ENCODE measurements at regions not wholly inside any gene's neighbourhood (a gene's known extent, or its start where the extent isn't known, plus 50 kb on each side); places are given as distances from the start of the nearest gene placed in this dataset.

DNA sequence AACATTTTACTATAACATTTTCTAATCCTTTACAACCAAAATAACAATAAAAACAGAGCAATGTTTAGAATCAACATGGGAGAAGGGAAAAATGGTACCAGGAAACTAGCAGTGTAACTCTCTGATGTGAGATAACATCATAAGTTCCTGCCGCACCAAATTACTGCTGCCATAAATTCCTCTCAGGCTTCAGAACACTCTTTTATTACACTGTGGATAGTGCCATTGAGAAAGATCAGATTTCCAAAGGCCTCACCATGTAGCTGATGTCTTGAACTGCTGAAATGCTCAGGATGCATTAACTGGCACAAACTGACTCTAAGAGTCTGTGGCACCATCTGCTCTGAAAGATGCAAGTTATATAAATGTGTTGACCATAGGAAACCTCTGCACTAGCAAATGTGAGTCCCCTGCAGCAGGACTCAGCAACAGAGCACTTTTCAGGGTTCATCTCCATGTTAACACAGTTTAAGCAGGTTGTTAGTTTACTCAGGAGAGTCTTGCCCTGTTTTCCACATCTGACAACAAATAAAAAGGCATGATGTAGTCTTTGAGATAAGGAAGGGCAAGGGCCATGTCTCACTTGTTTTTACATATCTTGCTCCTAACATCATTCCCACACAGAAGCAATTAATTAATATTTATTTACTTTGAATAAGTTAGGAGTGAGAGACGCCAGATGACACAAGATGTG lies 218.1 kb downstream of the CETN3 start:
- Histone ChIP-seq H3K36me3 (no peaks in the 10 kb centered on the region), H3K9me3 (no peaks in the 10 kb centered on the region), H3K4me1 (no peaks in the 10 kb centered on the region), H3K27ac (no peak overlapping the region), H3K27me3 (no peaks in the 10 kb centered on the region), H3K4me3 (no peak overlapping the region)
- WGBS, 5 donors, result 54 to 76% (median 64%) methylated on average over 2 of the region's 2 CpGs
- TF ChIP-seq, protein P1, sequence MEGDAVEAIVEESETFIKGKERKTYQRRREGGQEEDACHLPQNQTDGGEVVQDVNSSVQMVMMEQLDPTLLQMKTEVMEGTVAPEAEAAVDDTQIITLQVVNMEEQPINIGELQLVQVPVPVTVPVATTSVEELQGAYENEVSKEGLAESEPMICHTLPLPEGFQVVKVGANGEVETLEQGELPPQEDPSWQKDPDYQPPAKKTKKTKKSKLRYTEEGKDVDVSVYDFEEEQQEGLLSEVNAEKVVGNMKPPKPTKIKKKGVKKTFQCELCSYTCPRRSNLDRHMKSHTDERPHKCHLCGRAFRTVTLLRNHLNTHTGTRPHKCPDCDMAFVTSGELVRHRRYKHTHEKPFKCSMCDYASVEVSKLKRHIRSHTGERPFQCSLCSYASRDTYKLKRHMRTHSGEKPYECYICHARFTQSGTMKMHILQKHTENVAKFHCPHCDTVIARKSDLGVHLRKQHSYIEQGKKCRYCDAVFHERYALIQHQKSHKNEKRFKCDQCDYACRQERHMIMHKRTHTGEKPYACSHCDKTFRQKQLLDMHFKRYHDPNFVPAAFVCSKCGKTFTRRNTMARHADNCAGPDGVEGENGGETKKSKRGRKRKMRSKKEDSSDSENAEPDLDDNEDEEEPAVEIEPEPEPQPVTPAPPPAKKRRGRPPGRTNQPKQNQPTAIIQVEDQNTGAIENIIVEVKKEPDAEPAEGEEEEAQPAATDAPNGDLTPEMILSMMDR (IDR thresholded peaks at IDR 0.05), result no peak
- intact Hi-C loops (cut with DNase I; ENCODE audit: low total_unique reads), result no loop called here
- DNase-seq, result no peak

DNA sequence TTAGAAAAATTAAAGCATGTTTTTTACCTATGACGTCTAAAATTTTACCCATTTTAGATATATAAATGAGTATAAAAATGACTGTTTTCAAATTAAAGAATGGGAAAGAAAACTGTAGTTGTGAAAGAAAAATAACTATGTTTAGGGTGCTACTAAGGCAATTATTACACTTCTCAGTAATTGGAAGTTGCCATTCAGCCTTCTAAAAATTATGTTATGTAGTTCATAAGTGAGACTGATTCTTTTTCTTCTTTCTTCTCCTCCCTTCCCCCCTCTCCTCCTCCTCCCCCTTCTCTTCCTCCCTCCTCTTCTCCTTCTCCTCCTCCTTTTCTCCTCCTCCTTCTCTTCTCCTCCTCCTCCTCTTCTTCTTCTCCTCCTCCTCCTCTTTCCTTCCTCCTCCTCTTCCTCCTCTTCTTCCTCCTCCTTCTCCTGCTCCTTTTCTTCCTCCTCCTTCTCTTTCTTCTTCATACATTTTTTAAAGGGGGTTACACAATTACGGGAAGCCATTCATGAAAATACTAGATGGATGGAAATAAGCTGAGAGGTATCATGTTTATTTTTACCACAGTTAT lies 223.6 kb downstream of the CETN3 start:
- H3K4me1 ChIP-seq, result peaks cover 0 to 5% (median 2%) of the 10 kb centered on the region in 4 donors
- WGBS, 5 donors, result 83 to 91% (median 86%) methylated on average over 2 of the region's 2 CpGs
- TF ChIP-seq POLR2AphosphoS5 (IDR thresholded peaks at IDR 0.05) (no peak), POLR2A (IDR thresholded peaks at IDR 0.05) (no peak), EP300 (IDR thresholded peaks at IDR 0.05) (no peak)
- TF ChIP-seq, protein P1 (IDR thresholded peaks at IDR 0.05), result no peak
- H3K27me3 ChIP-seq, result no peaks in the 10 kb centered on the region
- intact Hi-C loops (cut with DNase I; ENCODE audit: low total_unique reads), result no loop called here
- no peaks in the 10 kb centered on the region for H3K36me3 ChIP-seq
- no peak overlapping the region for H3K27ac ChIP-seq
- no peaks in the 10 kb centered on the region for H3K9me3 ChIP-seq
- DNase-seq, result no peak
- H3K4me3 ChIP-seq, result no peak overlapping the region

DNA sequence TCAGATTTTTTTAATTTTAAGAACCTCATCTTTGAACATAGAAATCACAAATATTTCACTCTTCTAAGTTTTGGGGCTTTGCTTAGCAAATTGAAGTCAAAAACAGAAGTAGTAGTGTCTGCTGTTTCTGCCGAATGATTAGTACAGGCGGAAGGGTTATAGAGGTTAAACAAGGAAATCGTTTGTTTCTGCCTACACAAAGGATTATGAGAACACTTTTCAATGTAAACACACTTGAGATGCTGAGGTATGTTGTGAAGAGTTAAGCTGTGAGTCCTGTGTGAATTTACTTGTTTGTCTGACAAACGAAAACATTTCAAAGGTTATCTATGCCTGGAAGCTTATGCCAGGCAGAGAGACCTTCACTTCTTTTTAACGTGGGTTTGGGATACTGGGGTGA lies 224.8 kb downstream of the CETN3 start:
- H3K27ac ChIP-seq, result no peak overlapping the region
- H3K4me3 ChIP-seq, result no peak overlapping the region
- no peaks in the 10 kb centered on the region for H3K9me3 ChIP-seq
- DNase-seq, result no peak
- 20 to 36% (median 28%) methylated on average over 5 of the region's 5 CpGs for WGBS, 5 donors
- no peaks in the 10 kb centered on the region for H3K36me3 ChIP-seq
- intact Hi-C loops (cut with DNase I; ENCODE audit: low total_unique reads), result no loop called here
- H3K27me3 ChIP-seq, result no peaks in the 10 kb centered on the region
- peaks cover 0 to 5% (median 2%) of the 10 kb centered on the region in 4 donors for H3K4me1 ChIP-seq
- TF ChIP-seq POLR2A (IDR thresholded peaks at IDR 0.05) (no peak), POLR2AphosphoS5 (IDR thresholded peaks at IDR 0.05) (no peak), EP300 (IDR thresholded peaks at IDR 0.05) (no peak)
- TF ChIP-seq, protein P1 (IDR thresholded peaks at IDR 0.05), result no peak

DNA sequence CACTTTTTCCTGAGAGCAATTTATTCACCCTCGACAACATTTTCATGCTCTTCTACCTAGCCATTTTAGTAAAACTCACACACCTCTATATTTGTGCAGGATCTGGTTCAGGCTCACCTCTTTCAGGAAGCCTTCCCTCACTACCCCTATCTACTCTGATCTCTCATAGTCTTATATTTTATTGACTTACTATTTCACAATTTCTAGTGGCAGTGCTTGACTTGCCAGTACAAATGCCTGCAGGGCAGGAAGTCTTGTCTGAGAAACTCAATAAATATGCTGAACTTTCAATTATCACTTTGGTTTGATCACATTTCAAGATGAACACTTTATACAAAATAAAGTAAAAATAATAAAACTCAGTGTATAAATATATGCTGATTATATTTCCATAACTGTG lies 226.8 kb downstream of the CETN3 start:
- Histone ChIP-seq H3K4me3 (no peak overlapping the region), H3K27me3 (no peaks in the 10 kb centered on the region), H3K9me3 (peaks cover 0 to 4% (median 0%) of the 10 kb centered on the region in 4 donors), H3K4me1 (peaks cover 0 to 5% (median 2%) of the 10 kb centered on the region in 4 donors), H3K27ac (no peak overlapping the region), H3K36me3 (no peaks in the 10 kb centered on the region)
- intact Hi-C loops (cut with DNase I; ENCODE audit: low total_unique reads), result no loop called here
- no peak for TF ChIP-seq POLR2A (IDR thresholded peaks at IDR 0.05)
- 85 to 100% (median 93%) methylated on average over 1 of the region's 1 CpG for WGBS, 5 donors
- DNase-seq, result no peak

DNA sequence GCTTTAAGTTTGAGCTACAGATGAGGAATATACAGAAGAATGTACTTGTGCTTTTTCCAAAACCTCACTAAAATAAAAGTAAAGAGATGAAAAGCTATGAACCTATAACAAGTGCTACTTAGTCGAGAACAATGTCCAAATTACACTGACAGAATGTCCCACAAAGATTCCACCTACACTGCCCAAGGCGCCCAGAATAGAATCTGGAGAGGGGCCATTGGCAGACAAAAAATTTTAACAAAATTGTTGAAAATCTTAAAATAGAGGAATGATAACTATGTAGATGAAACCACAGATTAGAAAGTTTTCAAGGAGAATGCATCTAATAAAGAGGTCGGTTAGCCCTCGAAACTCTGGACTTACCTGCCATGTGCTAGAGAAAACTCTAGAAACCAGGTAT lies 235.3 kb downstream of the CETN3 start:
- Histone ChIP-seq H3K9me3 (peaks cover 0 to 7% (median 0%) of the 10 kb centered on the region in 4 donors), H3K36me3 (no peaks in the 10 kb centered on the region), H3K4me3 (no peak overlapping the region), H3K4me1 (peaks cover 0 to 13% (median 9%) of the 10 kb centered on the region in 4 donors), H3K27me3 (no peaks in the 10 kb centered on the region), H3K27ac (no peak overlapping the region)
- DNase-seq, result no peak
- WGBS, 5 donors, result 81 to 93% (median 90%) methylated on average over 4 of the region's 4 CpGs
- TF ChIP-seq, protein P1 (IDR thresholded peaks at IDR 0.05), result no peak
- TF ChIP-seq EP300 (IDR thresholded peaks at IDR 0.05) (no peak), POLR2A (IDR thresholded peaks at IDR 0.05) (no peak), POLR2AphosphoS5 (IDR thresholded peaks at IDR 0.05) (no peak)
- intact Hi-C loops (cut with DNase I; ENCODE audit: low total_unique reads), result no loop called here

All from stomach (tissue), 8 donors.